Liver (tissue), 7 donors: ENCODE measurements at regions not wholly inside any gene's neighbourhood (a gene's known extent, or its start where the extent isn't known, plus 50 kb on each side); places are given as distances from the start of the nearest gene placed in this dataset.

ENCODE experiments used
- DNase-seq: peaks from one replicate; pipeline ENCODE4 v3.0.0-alpha.2; 2017; ENCODE audit warnings: low spot score
- H3K27ac ChIP-seq, 2 donors: one replicate each; pipeline ENCODE4 v1.7.0; 2013; ENCODE audit warnings: inconsistent platforms in 2 of 2, low read length in 2 of 2, control low read depth in 1 of 2, low read depth in 1 of 2, mild to moderate bottlenecking in 1 of 2
- H3K27me3 ChIP-seq, 4 donors: one replicate each; pipeline versions ENCODE4 v1.6.1 to v1.7.0; 2013; ENCODE audit warnings: low read length in 3 of 4, inconsistent platforms in 1 of 4, mild to moderate bottlenecking in 1 of 4, moderate library complexity in 1 of 4; ENCODE audit not compliant: control insufficient read depth in 4 of 4, insufficient read depth in 4 of 4
- H3K36me3 ChIP-seq, 4 donors: one replicate each; pipeline versions ENCODE4 v1.6.1 to v1.7.0; 2013; ENCODE audit warnings: low read length in 3 of 4, mild to moderate bottlenecking in 3 of 4, low read depth in 1 of 4, moderate library complexity in 1 of 4; ENCODE audit not compliant: control insufficient read depth in 4 of 4, insufficient read depth in 3 of 4
- H3K4me1 ChIP-seq, 4 donors: one replicate each; pipeline versions ENCODE4 v1.6.1 to v1.7.0; 2013; ENCODE audit warnings: low read length in 3 of 4, mild to moderate bottlenecking in 3 of 4, moderate library complexity in 1 of 4; ENCODE audit not compliant: control insufficient read depth in 4 of 4, insufficient read depth in 4 of 4
- H3K4me3 ChIP-seq, 3 donors: one replicate each; pipeline versions ENCODE4 v1.6.1 to v1.7.0; 2013; ENCODE audit warnings: low read length in 3 of 3, control low read depth in 1 of 3, low read depth in 1 of 3, mild to moderate bottlenecking in 1 of 3
- H3K9ac ChIP-seq, 2 donors: one replicate each; pipeline ENCODE4 v1.7.0; 2013; ENCODE audit warnings: low read length in 2 of 2, mild to moderate bottlenecking in 2 of 2, moderate library complexity in 2 of 2, control low read depth in 1 of 2, low read depth in 1 of 2
- H3K9me3 ChIP-seq, 4 donors: one replicate each; pipeline versions ENCODE4 v1.6.1 to v1.7.0; 2013; ENCODE audit warnings: low read length in 3 of 4; ENCODE audit not compliant: control insufficient read depth in 4 of 4
- HNF4G ChIP-seq: IDR thresholded peaks from 2 replicates; pipeline ENCODE4 v1.6.1; 2016; ENCODE audit warnings: antibody characterized with exemption
- MAX ChIP-seq: IDR thresholded peaks from 2 replicates; pipeline ENCODE4 v1.6.1; 2016; ENCODE audit warnings: antibody characterized with exemption
- RAD21 ChIP-seq, 2 donors: IDR thresholded peaks; 2 replicates each; pipeline ENCODE4 v1.6.1; 2016; ENCODE audit warnings: antibody characterized with exemption in 2 of 2, mild to moderate bottlenecking in 2 of 2
- RXRA ChIP-seq, 2 donors: IDR thresholded peaks; 2 replicates each; pipeline ENCODE4 v1.6.1; 2017 to 2018; ENCODE audit warnings: antibody characterized with exemption in 2 of 2, mild to moderate bottlenecking in 1 of 2
- SP1 ChIP-seq: IDR thresholded peaks from 2 replicates; pipeline ENCODE4 v1.6.1; 2018; ENCODE audit warnings: antibody characterized with exemption, mild to moderate bottlenecking
- TAF1 ChIP-seq: conservative IDR thresholded peaks from 2 replicates; pipeline ENCODE4 v1.6.1; 2016; ENCODE audit warnings: antibody characterized with exemption, mild to moderate bottlenecking
- YY1 ChIP-seq: IDR thresholded peaks from 2 replicates; pipeline ENCODE4 v1.6.1; 2016; ENCODE audit warnings: antibody characterized with exemption, mild to moderate bottlenecking
- ZBTB33 ChIP-seq: IDR thresholded peaks from 2 replicates; pipeline ENCODE4 v1.6.1; 2016; ENCODE audit warnings: antibody characterized with exemption
- WGBS: extraction: QIAGEN DNeasy Blood & Tissue Kit; methylation state at CpG from one replicate; pipeline ENCODE4 v1.1.7; 2013; 5-methylcytosine and 5-hydroxymethylcytosine counted together
- donor health status: healthy.
- donor health status: healthy.
- donor health status: healthy.
- donor health status: healthy.

- Histone ChIP-seq H3K9ac (no peak overlapping the region), H3K4me1 (no peaks in the 10 kb centered on the region), H3K27me3 (no peaks in the 10 kb centered on the region), H3K4me3 (no peak overlapping the region), H3K9me3 (no peaks in the 10 kb centered on the region), H3K27ac (no peak overlapping the region), H3K36me3 (no peaks in the 10 kb centered on the region)
- 63% methylated on average over 4 of the region's 4 CpGs for WGBS
- DNase-seq = no peak
- TF ChIP-seq ZBTB33 (no peak), RAD21 (IDR thresholded peaks at IDR 0.05) (no peak)
These were observed 851.3 kb downstream of the GRID1 start for GRCh38 chr10:85515316-85515715.

GRCh38 chr10:85524001-85524666, 842.5 kb downstream of the GRID1 start:
- H3K36me3 ChIP-seq = no peaks in the 10 kb centered on the region
- H3K27me3 ChIP-seq = no peaks in the 10 kb centered on the region
- no peaks in the 10 kb centered on the region for H3K4me1 ChIP-seq
- TF ChIP-seq TAF1 (no peak), RXRA (IDR thresholded peaks at IDR 0.05) (no peak), ZBTB33 (no peak), SP1 (no peak), YY1 (no peak), HNF4G (no peak)
- H3K27ac ChIP-seq = no peak overlapping the region
- H3K4me3 ChIP-seq = no peak overlapping the region
- no peak for DNase-seq
- WGBS = 81% methylated on average over 5 of the region's 5 CpGs
- H3K9me3 ChIP-seq = peaks cover 0 to 13% (median 9%) of the 10 kb centered on the region in 4 donors
- H3K9ac ChIP-seq = no peak overlapping the region

- Histone ChIP-seq H3K9me3 (peaks cover 0 to 14% (median 9%) of the 10 kb centered on the region in 4 donors), H3K27me3 (no peaks in the 10 kb centered on the region), H3K27ac (no peak overlapping the region), H3K9ac (no peak overlapping the region), H3K4me1 (no peaks in the 10 kb centered on the region), H3K4me3 (no peak overlapping the region), H3K36me3 (no peaks in the 10 kb centered on the region)
- TF ChIP-seq MAX = no peak
- WGBS = 74% methylated on average over 3 of the region's 3 CpGs
- no peak for DNase-seq
These were observed 838.8 kb downstream of the GRID1 start for GRCh38 chr10:85527616-85528317.
